ENCODE measurements at regions not wholly inside any gene's neighbourhood (a gene's known extent, or its start where the extent isn't known, plus 50 kb on each side); places are given as distances from the start of the nearest gene placed in this dataset.

GRCh38 chr3:76497636-76498035, 542.3 kb upstream of the ROBO2 start:
- TF ChIP-seq CTCF (IDR thresholded peaks at IDR 0.05; ENCODE audit: low read length): no peak
- TF ChIP-seq EZH2 (optimal IDR thresholded peaks at IDR 0.05; ENCODE audit: low read depth, low read length): no peak
- no peak for TF ChIP-seq EZH2phosphoT487 (IDR thresholded peaks at IDR 0.05; ENCODE audit: low read length)
